HepG2 (cell line): ENCODE measurements at regions not wholly inside any gene's neighbourhood (a gene's known extent, or its start where the extent isn't known, plus 50 kb on each side); places are given as distances from the start of the nearest gene placed in this dataset.

Experiments used
- ATAC-seq: fragments of 200-7000 bp; cut with Tn5 transposase; 3 replicates; pipeline ENCODE4 v1.9.1; 2020; ENCODE audit warnings: mild to moderate bottlenecking, moderate library complexity
- BruUV-seq: library from RNA; stranded (reverse); fragments of 400-500 nt; replicated peaks from 2 replicates; lab custom pipeline; 2021; lab: Mats Ljungman, UMichigan
- CTCF ChIA-PET: fragments of 300-600 bp; formaldehyde crosslinking; extraction: SDS; loops from one replicate; lab custom pipeline; 2021; ENCODE audit warnings: low total read pairs, inconsistent platforms, low intra/inter-chr PET ratio; lab: Yijun Ruan, JAX
- POLR2A ChIA-PET: fragments of 350-600 bp; sonication (Branson Sonifier 250); formaldehyde crosslinking; loops from one replicate; lab custom pipeline; 2020; ENCODE audit warnings: antibody characterized with exemption, inconsistent platforms; lab: Yijun Ruan, JAX
- DNase-seq: peaks from one replicate; pipeline ENCODE4 v3.0.0-alpha.2; 2015; ENCODE audit warnings: low spot score
- FAIRE-seq: peaks from 3 replicates; lab custom pipeline; 2011; peaks lifted over from hg19 to GRCh38; lab: Jason Lieb, UNC
- H2AFZ ChIP-seq: one replicate; pipeline ENCODE4 v1.6.1; 2011; ENCODE audit warnings: low read length, inconsistent platforms
- H3K27ac ChIP-seq: fragments of 300-600 bp; 3 replicates; pipeline ENCODE4 v1.8.0; 2011; ENCODE audit warnings: mixed run types, mild to moderate bottlenecking, mixed read lengths, low read length, inconsistent platforms; ENCODE audit not compliant: insufficient read depth; ENCODE audit errors: extremely low read length
- H3K27me3 ChIP-seq, 2 experiments: fragments of 200-600 bp in 1 of 2; 2 replicates in 1 of 2; 3 replicates in 1 of 2; pipeline versions ENCODE4 v1.6.0 to v1.8.0; 2011; ENCODE audit warnings: low read length in 2 of 2, mild to moderate bottlenecking in 2 of 2, moderate library complexity in 2 of 2, inconsistent platforms in 1 of 2; ENCODE audit not compliant: insufficient read depth in 2 of 2, control insufficient read depth in 1 of 2
- H3K36me3 ChIP-seq, 2 experiments: fragments of 200-600 bp in 1 of 2; replicated peaks in 1 of 2; 2 replicates in 1 of 2; 3 replicates in 1 of 2; pipeline versions ENCODE4 v1.5.1 to v1.8.0; 2011; ENCODE audit warnings: low read length in 2 of 2, inconsistent platforms in 1 of 2; ENCODE audit not compliant: insufficient read depth in 2 of 2, control insufficient read depth in 1 of 2
- H3K4me1 ChIP-seq: 2 replicates; pipeline ENCODE4 v1.5.1; 2012; ENCODE audit warnings: low read length, inconsistent platforms; ENCODE audit not compliant: insufficient read depth
- H3K4me2 ChIP-seq: 2 replicates; pipeline ENCODE4 v1.6.0; 2011; ENCODE audit warnings: low read depth, low read length, inconsistent platforms
- H3K4me3 ChIP-seq, 3 experiments: fragments of 200-600 bp in 1 of 3; sonication (generic), shearing (Covaris generic) in 1 of 3; replicated peaks in 1 of 3; 2 replicates each; pipeline ENCODE4 v1.5.1; 2011 to 2016; ENCODE audit warnings: low read length in 3 of 3, inconsistent platforms in 2 of 3, low read depth in 2 of 3, mild to moderate bottlenecking in 2 of 3, control low read depth in 1 of 3, mixed read lengths in 1 of 3; ENCODE audit not compliant: insufficient read depth in 1 of 3
- H3K79me2 ChIP-seq: one replicate; pipeline ENCODE4 v1.6.1; 2011; ENCODE audit warnings: low read length, inconsistent platforms; ENCODE audit not compliant: insufficient read depth
- H3K9ac ChIP-seq: 2 replicates; pipeline ENCODE4 v1.6.0; 2011; ENCODE audit warnings: mild to moderate bottlenecking, low read depth, low read length, inconsistent platforms; ENCODE audit not compliant: insufficient read depth
- H3K9me3 ChIP-seq: 2 replicates; pipeline ENCODE4 v1.5.1; 2012; ENCODE audit warnings: mild to moderate bottlenecking, low read length
- H4K20me1 ChIP-seq: 2 replicates; pipeline ENCODE4 v1.6.0; 2011; ENCODE audit warnings: inconsistent platforms, mild to moderate bottlenecking, low read length, moderate library complexity; ENCODE audit not compliant: insufficient read depth
- KAT2B ChIP-seq: fragments of 150-350 bp; IDR thresholded peaks from 2 replicates; pipeline ENCODE4 v1.6.1; 2014; ENCODE audit warnings: low read depth, low read length, borderline replicate concordance
- MTA3 ChIP-seq: sonication (generic); formaldehyde crosslinking; IDR thresholded peaks from 2 replicates; pipeline ENCODE4 v1.4.0; 2020; ENCODE audit warnings: missing genetic modification reagents
- ZFY ChIP-seq: sonication (generic); formaldehyde crosslinking; IDR thresholded peaks from 2 replicates; pipeline ENCODE4 v1.4.0; 2020; ENCODE audit warnings: missing genetic modification reagents
- WGBS: methylation state at CpG from one replicate; pipeline ENCODE4 v1.1.6; 2017; ENCODE audit warnings: low lambda C conversion rate; 5-methylcytosine and 5-hydroxymethylcytosine counted together
- in situ Hi-C: cut with HindIII; loops from 2 replicates; pipeline ENCODE4 v1.10.0; 2017; ENCODE audit warnings: low pct_unique_long_range_greater_than_20kb; ENCODE audit not compliant: extremely low pct_ligation_motif_present
- intact Hi-C: fragments of 100-400 bp; cut with micrococcal nuclease; formaldehyde crosslinking; loops from one replicate; pipeline ENCODE4 v1.10.0; 2022; ENCODE audit not compliant: unreplicated experiment
- TF ChIP-seq, protein P1 (sequence below): sonication (generic); formaldehyde crosslinking; conservative IDR thresholded peaks from 2 replicates; pipeline ENCODE4 v1.4.0; 2020; ENCODE audit warnings: missing genetic modification reagents
- TF ChIP-seq, protein P2 (sequence below): sonication (generic); formaldehyde crosslinking; IDR thresholded peaks from 2 replicates; pipeline ENCODE4 v1.4.0; 2020; ENCODE audit warnings: missing genetic modification reagents, borderline replicate concordance

- H3K4me3 ChIP-seq: no peak overlapping the region
- no peak overlapping the region for H2AFZ ChIP-seq
- intact Hi-C loops (no loop called here), in situ Hi-C loops (no loop called here)
- no peak for DNase-seq
- H3K4me1 ChIP-seq: no peaks in the 10 kb centered on the region
- POLR2A ChIA-PET: no interaction called here
- no peaks in the 10 kb centered on the region for H3K27me3 ChIP-seq
- no peak overlapping the region for H3K4me2 ChIP-seq
- TF ChIP-seq, protein P1, sequence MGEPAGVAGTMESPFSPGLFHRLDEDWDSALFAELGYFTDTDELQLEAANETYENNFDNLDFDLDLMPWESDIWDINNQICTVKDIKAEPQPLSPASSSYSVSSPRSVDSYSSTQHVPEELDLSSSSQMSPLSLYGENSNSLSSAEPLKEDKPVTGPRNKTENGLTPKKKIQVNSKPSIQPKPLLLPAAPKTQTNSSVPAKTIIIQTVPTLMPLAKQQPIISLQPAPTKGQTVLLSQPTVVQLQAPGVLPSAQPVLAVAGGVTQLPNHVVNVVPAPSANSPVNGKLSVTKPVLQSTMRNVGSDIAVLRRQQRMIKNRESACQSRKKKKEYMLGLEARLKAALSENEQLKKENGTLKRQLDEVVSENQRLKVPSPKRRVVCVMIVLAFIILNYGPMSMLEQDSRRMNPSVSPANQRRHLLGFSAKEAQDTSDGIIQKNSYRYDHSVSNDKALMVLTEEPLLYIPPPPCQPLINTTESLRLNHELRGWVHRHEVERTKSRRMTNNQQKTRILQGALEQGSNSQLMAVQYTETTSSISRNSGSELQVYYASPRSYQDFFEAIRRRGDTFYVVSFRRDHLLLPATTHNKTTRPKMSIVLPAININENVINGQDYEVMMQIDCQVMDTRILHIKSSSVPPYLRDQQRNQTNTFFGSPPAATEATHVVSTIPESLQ (CRISPR knock-in tag): no peak
- TF ChIP-seq MTA3 (CRISPR knock-in tag): no peak
- TF ChIP-seq KAT2B: no peak
- TF ChIP-seq, protein P2, sequence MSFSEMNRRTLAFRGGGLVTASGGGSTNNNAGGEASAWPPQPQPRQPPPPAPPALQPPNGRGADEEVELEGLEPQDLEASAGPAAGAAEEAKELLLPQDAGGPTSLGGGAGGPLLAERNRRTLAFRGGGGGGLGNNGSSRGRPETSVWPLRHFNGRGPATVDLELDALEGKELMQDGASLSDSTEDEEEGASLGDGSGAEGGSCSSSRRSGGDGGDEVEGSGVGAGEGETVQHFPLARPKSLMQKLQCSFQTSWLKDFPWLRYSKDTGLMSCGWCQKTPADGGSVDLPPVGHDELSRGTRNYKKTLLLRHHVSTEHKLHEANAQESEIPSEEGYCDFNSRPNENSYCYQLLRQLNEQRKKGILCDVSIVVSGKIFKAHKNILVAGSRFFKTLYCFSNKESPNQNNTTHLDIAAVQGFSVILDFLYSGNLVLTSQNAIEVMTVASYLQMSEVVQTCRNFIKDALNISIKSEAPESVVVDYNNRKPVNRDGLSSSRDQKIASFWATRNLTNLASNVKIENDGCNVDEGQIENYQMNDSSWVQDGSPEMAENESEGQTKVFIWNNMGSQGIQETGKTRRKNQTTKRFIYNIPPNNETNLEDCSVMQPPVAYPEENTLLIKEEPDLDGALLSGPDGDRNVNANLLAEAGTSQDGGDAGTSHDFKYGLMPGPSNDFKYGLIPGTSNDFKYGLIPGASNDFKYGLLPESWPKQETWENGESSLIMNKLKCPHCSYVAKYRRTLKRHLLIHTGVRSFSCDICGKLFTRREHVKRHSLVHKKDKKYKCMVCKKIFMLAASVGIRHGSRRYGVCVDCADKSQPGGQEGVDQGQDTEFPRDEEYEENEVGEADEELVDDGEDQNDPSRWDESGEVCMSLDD (CRISPR knock-in tag): no peak
- no peak for TF ChIP-seq ZFY
- TF ChIP-seq, all 625 proteins: peak for 0
- no peaks in the 10 kb centered on the region for H4K20me1 ChIP-seq
- WGBS: 49% methylated on average over 17 of the region's 37 CpGs
- CTCF ChIA-PET: no interaction called here
- no peaks in the 10 kb centered on the region for H3K36me3 ChIP-seq
- BruUV-seq: no TSS peak
- H3K79me2 ChIP-seq: no peaks in the 10 kb centered on the region
- H3K9ac ChIP-seq: no peak overlapping the region
- H3K27ac ChIP-seq: no peak overlapping the region
- ATAC-seq (no peak), FAIRE-seq (no peak)
- H3K9me3 ChIP-seq: no peaks in the 10 kb centered on the region
These were observed 542.8 kb upstream of the PCDH9 start for GRCh38 chr13:67772807-67773453.
